A549 (cell line): ENCODE measurements at regions not wholly inside any gene's neighbourhood (a gene's known extent, or its start where the extent isn't known, plus 50 kb on each side); places are given as distances from the start of the nearest gene placed in this dataset.

ENCODE experiments used
- EHF ChIP-seq: fragments of 250-450 bp; sonication (Bioruptor Pico); IDR thresholded peaks from 2 replicates; pipeline ENCODE4 v1.5.0; 2020; ENCODE audit warnings: mild to moderate bottlenecking
- EP300 ChIP-seq, 2 experiments: fragments of >200 bp; sonication (Bioruptor Twin); formaldehyde crosslinking; IDR thresholded peaks; 2 replicates in 1 of 2; 3 replicates in 1 of 2; pipeline ENCODE4 v1.6.1; 2016 to 2017
- RFX5 ChIP-seq: fragments of 450-650 bp; IDR thresholded peaks from 2 replicates; pipeline ENCODE4 v1.7.1; 2014; ENCODE audit warnings: antibody characterized with exemption, mild to moderate bottlenecking, moderate library complexity

GRCh38 chr1:213448360-213448759 lies 397.3 kb downstream of the RPS6KC1 start:
- no peak for TF ChIP-seq RFX5
- no peak for TF ChIP-seq EP300 (IDR thresholded peaks at IDR 0.05)
- TF ChIP-seq EHF (CRISPR knock-in tag) = no peak
